H9 (cell line): ENCODE measurements at regions not wholly inside any gene's neighbourhood (a gene's known extent, or its start where the extent isn't known, plus 50 kb on each side); places are given as distances from the start of the nearest gene placed in this dataset.

Source experiments
- DNase-seq: peaks from one replicate; pipeline ENCODE4 v3.0.0-alpha.2; 2017
- H2AFZ ChIP-seq: one replicate; pipeline ENCODE4 v1.6.1; 2013; ENCODE audit warnings: mild to moderate bottlenecking, low read length, control low read depth, moderate library complexity
- H2AK5ac ChIP-seq: 2 replicates; pipeline ENCODE4 v1.6.1; 2013; ENCODE audit warnings: low read length, control low read depth, mixed read lengths; ENCODE audit not compliant: insufficient read length
- H2BK120ac ChIP-seq: one replicate; pipeline ENCODE4 v1.6.1; 2013; ENCODE audit warnings: low read depth, mild to moderate bottlenecking, low read length, control low read depth, inconsistent platforms; ENCODE audit not compliant: poor library complexity, severe bottlenecking
- H2BK12ac ChIP-seq: 2 replicates; pipeline ENCODE4 v1.6.1; 2013; ENCODE audit warnings: low read length, control low read depth, mixed read lengths, low read depth; ENCODE audit not compliant: insufficient read length
- H2BK15ac ChIP-seq: 2 replicates; pipeline ENCODE4 v1.6.1; 2013; ENCODE audit warnings: low read depth, low read length, control low read depth
- H2BK20ac ChIP-seq: one replicate; pipeline ENCODE4 v1.6.1; 2013; ENCODE audit warnings: low read depth, mild to moderate bottlenecking, low read length, control low read depth, inconsistent platforms; ENCODE audit not compliant: poor library complexity, severe bottlenecking
- H2BK5ac ChIP-seq: 2 replicates; pipeline ENCODE4 v1.6.1; 2013; ENCODE audit warnings: low read length, control low read depth, mixed read lengths; ENCODE audit not compliant: insufficient read length
- H3K14ac ChIP-seq: 2 replicates; pipeline ENCODE4 v1.6.1; 2013; ENCODE audit warnings: low read length, control low read depth; ENCODE audit not compliant: insufficient read depth
- H3K18ac ChIP-seq: 2 replicates; pipeline ENCODE4 v1.6.1; 2013; ENCODE audit warnings: low read depth, mild to moderate bottlenecking, mixed read lengths, low read length, control low read depth; ENCODE audit not compliant: insufficient read length
- H3K23ac ChIP-seq: 2 replicates; pipeline ENCODE4 v1.6.1; 2013; ENCODE audit warnings: low read length, control low read depth, mixed read lengths, low read depth; ENCODE audit not compliant: insufficient read length
- H3K23me2 ChIP-seq: 2 replicates; pipeline ENCODE4 v1.6.1; 2013; ENCODE audit warnings: low read depth, mild to moderate bottlenecking, mixed read lengths, low read length, control low read depth; ENCODE audit not compliant: insufficient read length, poor library complexity, severe bottlenecking
- H3K27ac ChIP-seq: 2 replicates; pipeline ENCODE4 v1.5.1; 2013; ENCODE audit warnings: low read length, control low read depth, mixed read lengths, low read depth; ENCODE audit not compliant: insufficient read length
- H3K27me3 ChIP-seq: 2 replicates; pipeline ENCODE4 v1.6.1; 2013; ENCODE audit warnings: low read length, control low read depth, inconsistent platforms; ENCODE audit not compliant: insufficient read depth
- H3K4ac ChIP-seq: 2 replicates; pipeline ENCODE4 v1.6.1; 2013; ENCODE audit warnings: low read depth, mild to moderate bottlenecking, control low read depth, inconsistent platforms, low read length, moderate library complexity
- H3K4me1 ChIP-seq: 2 replicates; pipeline ENCODE4 v1.6.1; 2013; ENCODE audit warnings: low read length, control low read depth, inconsistent platforms; ENCODE audit not compliant: insufficient read depth
- H3K4me2 ChIP-seq: 2 replicates; pipeline ENCODE4 v1.6.1; 2013; ENCODE audit warnings: low read length, control low read depth, mixed read lengths; ENCODE audit not compliant: insufficient read length, insufficient read depth
- H3K56ac ChIP-seq: 2 replicates; pipeline ENCODE4 v1.6.1; 2013; ENCODE audit warnings: low read depth, mild to moderate bottlenecking, mixed read lengths, low read length, control low read depth; ENCODE audit not compliant: insufficient read length
- H3K79me1 ChIP-seq: 2 replicates; pipeline ENCODE4 v1.6.1; 2013; ENCODE audit warnings: low read depth, mild to moderate bottlenecking, moderate library complexity, low read length, control low read depth, inconsistent platforms; ENCODE audit not compliant: insufficient read depth, poor library complexity, severe bottlenecking
- H3K79me2 ChIP-seq: 2 replicates; pipeline ENCODE4 v1.6.1; 2013; ENCODE audit warnings: low read length, control low read depth, inconsistent platforms; ENCODE audit not compliant: insufficient read depth
- H3K9ac ChIP-seq: 2 replicates; pipeline ENCODE4 v1.6.1; 2013; ENCODE audit warnings: low read length, control low read depth, mixed read lengths; ENCODE audit not compliant: insufficient read length; ENCODE audit errors: extremely low read depth
- H3K9me3 ChIP-seq: one replicate; pipeline ENCODE4 v1.6.1; 2013; ENCODE audit warnings: low read depth, low read length, inconsistent platforms; ENCODE audit not compliant: control insufficient read depth
- H3T11ph ChIP-seq: one replicate; pipeline ENCODE4 v1.6.1; 2013; ENCODE audit warnings: mild to moderate bottlenecking, low read length, control low read depth, inconsistent platforms
- H4K20me1 ChIP-seq: one replicate; pipeline ENCODE4 v1.6.1; 2013; ENCODE audit not compliant: control insufficient read depth, insufficient read length, insufficient read depth
- H4K5ac ChIP-seq: 2 replicates; pipeline ENCODE4 v1.6.1; 2013; ENCODE audit warnings: low read depth, mild to moderate bottlenecking, mixed read lengths, low read length, control low read depth; ENCODE audit not compliant: insufficient read length
- H4K8ac ChIP-seq: replicated peaks from 2 replicates; pipeline ENCODE4 v1.6.1; 2013; ENCODE audit warnings: low read length, control low read depth, mixed read lengths, low read depth; ENCODE audit not compliant: insufficient read length
- H4K91ac ChIP-seq: 2 replicates; pipeline ENCODE4 v1.6.1; 2013; ENCODE audit warnings: low read depth, mild to moderate bottlenecking, moderate library complexity, mixed read lengths, low read length, control low read depth; ENCODE audit not compliant: insufficient read length
- H3K27ac Mint-ChIP-seq, 3 experiments: 2 replicates in 2 of 3; 3 replicates in 1 of 3; pipeline ENCODE4 v1.8.0; 2020 to 2021; ENCODE audit warnings: mixed read lengths in 3 of 3, mild to moderate bottlenecking in 1 of 3, moderate library complexity in 1 of 3
- H3K27me3 Mint-ChIP-seq: 2 replicates; pipeline ENCODE4 v1.8.0; 2021; ENCODE audit warnings: low read depth, mild to moderate bottlenecking, moderate library complexity, mixed read lengths
- H3K36me3 Mint-ChIP-seq, 3 experiments: 2 replicates in 2 of 3; 3 replicates in 1 of 3; pipeline ENCODE4 v1.8.0; 2020 to 2021; ENCODE audit warnings: low read depth in 3 of 3, mixed read lengths in 3 of 3; ENCODE audit not compliant: insufficient read depth in 1 of 3
- H3K4me1 Mint-ChIP-seq, 2 experiments: 2 replicates each; pipeline ENCODE4 v1.8.0; 2020; ENCODE audit warnings: mixed read lengths in 2 of 2
- H3K4me3 Mint-ChIP-seq, 2 experiments: 2 replicates in 1 of 2; 3 replicates in 1 of 2; pipeline ENCODE4 v1.8.0; 2020 to 2021; ENCODE audit warnings: mild to moderate bottlenecking in 2 of 2, mixed read lengths in 2 of 2, moderate library complexity in 1 of 2
- H3K9me3 Mint-ChIP-seq, 2 experiments: 2 replicates in 1 of 2; 3 replicates in 1 of 2; pipeline ENCODE4 v1.8.0; 2020; ENCODE audit warnings: mild to moderate bottlenecking in 2 of 2, mixed read lengths in 2 of 2, moderate library complexity in 1 of 2
- WGBS: extraction: QIAGEN DNeasy Blood & Tissue Kit; methylation state at CpG from one replicate; pipeline ENCODE4 v1.1.7; 2013; ENCODE audit warnings: missing lambda C conversion rate, low lambda C conversion rate, mixed read lengths; ENCODE audit not compliant: insufficient read length; ENCODE audit errors: extremely low coverage; 5-methylcytosine and 5-hydroxymethylcytosine counted together
- TF ChIP-seq, protein P1 (sequence below): fragments of 200-600 bp; sonication (generic); conservative IDR thresholded peaks from 3 replicates; pipeline ENCODE4 v1.8.0; 2021; ENCODE audit warnings: antibody characterized with exemption, mild to moderate bottlenecking

DNA sequence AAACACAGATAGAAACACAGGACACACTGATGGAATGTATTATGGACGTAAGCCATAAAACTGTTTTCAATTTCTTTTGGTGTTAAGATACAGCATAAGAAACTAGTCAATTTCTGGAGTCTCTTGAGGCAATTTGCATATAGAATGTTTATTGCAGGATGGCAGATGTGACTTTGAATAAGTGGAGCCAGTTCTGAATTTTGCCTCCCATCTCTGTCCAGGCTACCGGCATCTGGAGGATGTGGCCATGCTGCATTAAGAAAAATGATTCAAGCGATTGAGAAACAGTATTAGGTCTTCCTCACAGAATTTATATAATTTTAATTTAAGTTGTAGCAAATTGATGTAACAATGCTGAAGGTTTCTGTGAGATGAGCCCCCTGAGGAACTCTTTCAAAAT is 81.5 kb downstream of the CHST2 start:
- TF ChIP-seq, protein P1, sequence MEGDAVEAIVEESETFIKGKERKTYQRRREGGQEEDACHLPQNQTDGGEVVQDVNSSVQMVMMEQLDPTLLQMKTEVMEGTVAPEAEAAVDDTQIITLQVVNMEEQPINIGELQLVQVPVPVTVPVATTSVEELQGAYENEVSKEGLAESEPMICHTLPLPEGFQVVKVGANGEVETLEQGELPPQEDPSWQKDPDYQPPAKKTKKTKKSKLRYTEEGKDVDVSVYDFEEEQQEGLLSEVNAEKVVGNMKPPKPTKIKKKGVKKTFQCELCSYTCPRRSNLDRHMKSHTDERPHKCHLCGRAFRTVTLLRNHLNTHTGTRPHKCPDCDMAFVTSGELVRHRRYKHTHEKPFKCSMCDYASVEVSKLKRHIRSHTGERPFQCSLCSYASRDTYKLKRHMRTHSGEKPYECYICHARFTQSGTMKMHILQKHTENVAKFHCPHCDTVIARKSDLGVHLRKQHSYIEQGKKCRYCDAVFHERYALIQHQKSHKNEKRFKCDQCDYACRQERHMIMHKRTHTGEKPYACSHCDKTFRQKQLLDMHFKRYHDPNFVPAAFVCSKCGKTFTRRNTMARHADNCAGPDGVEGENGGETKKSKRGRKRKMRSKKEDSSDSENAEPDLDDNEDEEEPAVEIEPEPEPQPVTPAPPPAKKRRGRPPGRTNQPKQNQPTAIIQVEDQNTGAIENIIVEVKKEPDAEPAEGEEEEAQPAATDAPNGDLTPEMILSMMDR = no peak
- H4K8ac ChIP-seq = no peak overlapping the region
- H2AFZ ChIP-seq = no peak overlapping the region
- no peak overlapping the region for H2AK5ac ChIP-seq
- no peaks in the 10 kb centered on the region for H3K27me3 Mint-ChIP-seq
- H3K23me2 ChIP-seq = no peaks in the 10 kb centered on the region
- no peak overlapping the region for H2BK15ac ChIP-seq
- H4K91ac ChIP-seq = no peak overlapping the region
- no peak overlapping the region for H3K4ac ChIP-seq
- no peak overlapping the region for H4K5ac ChIP-seq
- no peak for DNase-seq
- H2BK12ac ChIP-seq = no peak overlapping the region
- no peak overlapping the region for H3K14ac ChIP-seq
- H3K27me3 ChIP-seq = no peaks in the 10 kb centered on the region
- H3K27ac Mint-ChIP-seq = no peak overlapping the region
- peaks cover 11 to 19% of the 10 kb centered on the region in 2 experiments for H3K4me1 Mint-ChIP-seq
- no peak overlapping the region for H3K4me2 ChIP-seq
- H3K23ac ChIP-seq = no peak overlapping the region
- H3K9me3 ChIP-seq = no peaks in the 10 kb centered on the region
- no peaks in the 10 kb centered on the region for H3K79me1 ChIP-seq
- no peak overlapping the region for H2BK5ac ChIP-seq
- no peak overlapping the region for H2BK120ac ChIP-seq
- H3T11ph ChIP-seq = no peak overlapping the region
- no peak overlapping the region for H3K9ac ChIP-seq
- no peak overlapping the region for H3K56ac ChIP-seq
- WGBS = no CpG with 5 or more reads among the region's 3 CpGs
- peaks cover 0 to 2% of the 10 kb centered on the region in 2 experiments; a peak in 2 of 5 replicates for H3K9me3 Mint-ChIP-seq
- no peak overlapping the region for H3K4me3 Mint-ChIP-seq
- no peaks in the 10 kb centered on the region for H3K4me1 ChIP-seq
- no peak overlapping the region for H3K27ac ChIP-seq
- no peaks in the 10 kb centered on the region for H4K20me1 ChIP-seq
- H3K18ac ChIP-seq = no peak overlapping the region
- no peaks in the 10 kb centered on the region for H3K79me2 ChIP-seq
- no peaks in the 10 kb centered on the region for H3K36me3 Mint-ChIP-seq
- no peak overlapping the region for H2BK20ac ChIP-seq
